NCI-H146 treated with DMSO at 0.1 percent for 48 hours (cell line): ENCODE measurements at regions not wholly inside any gene's neighbourhood (a gene's known extent, or its start where the extent isn't known, plus 50 kb on each side); places are given as distances from the start of the nearest gene placed in this dataset.

Experiments
- DNase-seq: peaks from one replicate; lab custom pipeline; 2025; ENCODE audit not compliant: unreplicated experiment; lab: John Stamatoyannopoulos, UW

GRCh38 chr1:199716729-199717128 lies 310.8 kb upstream of the NR5A2 start:
- DNase-seq = no peak

- no peak for DNase-seq
Measured at GRCh38 chr1:199719156-199719842, 308.2 kb upstream of the NR5A2 start.

GRCh38 chr1:199720496-199720895 lies 307.0 kb upstream of the NR5A2 start:
- no peak for DNase-seq

DNA sequence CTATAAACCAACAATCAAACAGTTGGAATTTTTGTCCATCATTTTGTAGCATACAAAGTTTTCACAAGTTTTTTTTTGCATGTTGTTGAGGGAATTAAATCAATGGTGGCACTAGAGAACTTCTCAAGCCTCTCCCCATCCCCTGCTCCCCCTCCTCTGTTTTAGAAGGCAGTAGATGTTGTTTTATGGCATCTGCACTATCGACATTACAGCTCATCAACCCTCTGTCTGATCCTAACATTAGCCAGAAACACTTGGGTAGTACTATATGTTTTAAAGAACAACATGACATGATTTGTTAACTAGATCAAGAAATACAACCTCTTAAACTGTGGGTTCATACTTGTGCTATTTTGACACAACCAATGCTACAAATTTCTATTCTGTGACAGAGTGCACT lies 306.5 kb upstream of the NR5A2 start:
- no peak for DNase-seq

- no peak for DNase-seq
Measured at GRCh38 chr1:199723250-199723956, 304.1 kb upstream of the NR5A2 start.

DNA sequence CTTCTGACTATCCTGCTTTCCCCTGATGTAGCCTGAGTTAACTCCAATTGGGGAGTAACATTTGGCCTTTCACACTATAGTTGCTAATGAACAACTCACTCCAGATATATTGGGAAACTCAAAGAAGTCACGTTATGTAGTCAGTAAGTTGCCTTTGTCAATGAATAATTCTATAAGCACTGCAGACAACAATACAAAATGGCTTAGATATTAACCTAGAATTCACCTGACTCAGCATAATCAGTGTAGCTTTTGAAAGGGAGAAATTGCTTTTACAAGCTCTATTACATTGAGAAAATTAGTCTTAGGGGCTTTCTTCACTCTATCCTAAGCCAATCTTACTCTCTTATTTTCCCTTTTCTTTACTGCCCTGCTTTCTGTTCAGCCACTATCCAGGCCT lies 303.5 kb upstream of the NR5A2 start:
- no peak for DNase-seq

- DNase-seq = no peak
Measured at GRCh38 chr1:199725002-199725565, 302.4 kb upstream of the NR5A2 start.

DNA sequence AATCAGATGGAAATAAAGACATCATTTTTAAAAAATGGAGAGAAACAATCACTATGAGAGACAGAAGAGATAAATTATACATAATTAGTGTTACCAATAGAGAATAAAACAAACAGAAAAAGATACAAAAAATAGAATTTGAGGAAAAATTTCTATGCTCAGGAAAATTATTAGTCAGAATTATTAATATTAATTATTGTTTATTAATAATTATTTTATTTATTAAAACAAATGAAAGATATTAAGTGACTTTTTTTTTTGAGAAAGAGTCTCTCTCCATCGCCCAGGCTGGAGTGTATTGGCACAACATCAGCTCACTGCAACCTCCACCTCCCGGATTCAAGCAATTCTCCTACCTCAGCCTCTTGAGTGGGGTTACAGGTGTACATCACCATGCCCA lies 299.8 kb upstream of the NR5A2 start:
- DNase-seq = no peak

DNA sequence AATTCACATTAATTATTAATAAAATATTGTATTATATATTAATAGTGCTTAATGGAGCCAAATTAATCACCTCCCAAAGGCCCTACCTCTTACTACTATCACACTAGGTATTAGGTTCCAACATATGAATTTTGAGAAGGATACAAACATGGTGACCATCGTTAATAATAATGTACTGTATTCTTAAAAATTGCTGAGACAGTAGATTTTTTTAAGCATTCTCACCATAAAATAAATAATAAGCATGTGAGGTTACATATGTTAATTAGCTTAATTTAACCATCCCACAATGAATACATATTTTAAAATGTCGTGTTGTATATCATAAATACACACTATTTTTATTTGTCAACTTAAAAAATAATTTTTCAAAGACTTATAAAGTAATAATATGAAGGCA lies 299.2 kb upstream of the NR5A2 start:
- no peak for DNase-seq

DNA sequence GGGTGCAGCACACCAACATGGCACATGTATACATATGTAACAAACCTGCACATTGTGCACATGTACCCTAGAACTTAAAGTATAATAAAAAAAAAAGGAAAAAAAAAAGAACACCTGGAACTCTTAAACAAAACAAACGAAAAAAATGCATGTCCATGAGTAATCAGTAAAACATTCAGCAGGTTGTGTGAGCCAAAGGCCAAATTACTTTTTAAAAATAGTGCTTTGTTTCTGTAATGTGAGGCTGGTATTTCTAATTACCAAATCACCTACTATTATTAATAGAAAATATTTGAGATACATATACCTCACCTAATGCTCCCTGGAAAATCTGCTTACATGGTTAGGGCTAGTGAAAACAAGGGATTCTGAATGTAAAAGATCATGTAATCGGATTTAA lies 294.4 kb upstream of the NR5A2 start:
- DNase-seq = no peak

- DNase-seq = no peak
Measured at GRCh38 chr1:199734186-199734585, 293.3 kb upstream of the NR5A2 start.

- no peak for DNase-seq
Measured at GRCh38 chr1:199735660-199736059, 291.9 kb upstream of the NR5A2 start.

DNA sequence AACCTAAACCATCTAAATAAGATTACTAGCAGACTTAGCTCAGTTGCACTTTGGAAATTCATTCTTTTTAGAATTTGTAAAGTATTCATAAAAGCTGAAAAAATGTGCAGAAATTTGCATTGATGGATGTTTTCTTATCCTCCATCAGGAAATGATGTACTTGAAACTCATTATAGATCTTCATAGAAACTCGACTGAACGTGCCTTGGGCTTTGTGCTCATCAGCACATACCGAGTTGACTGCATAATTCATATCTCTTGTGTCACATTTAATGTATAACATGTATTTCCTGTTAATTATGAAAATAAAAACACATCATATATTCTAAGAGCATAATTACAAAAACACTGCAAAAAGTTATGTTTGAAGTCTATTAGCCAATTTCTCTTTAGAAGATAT lies 290.9 kb upstream of the NR5A2 start:
- DNase-seq = no peak

- no peak for DNase-seq
Measured at GRCh38 chr1:199741586-199741985, 285.9 kb upstream of the NR5A2 start.

GRCh38 chr1:199742547-199742946 lies 285.0 kb upstream of the NR5A2 start:
- DNase-seq = no peak

DNA sequence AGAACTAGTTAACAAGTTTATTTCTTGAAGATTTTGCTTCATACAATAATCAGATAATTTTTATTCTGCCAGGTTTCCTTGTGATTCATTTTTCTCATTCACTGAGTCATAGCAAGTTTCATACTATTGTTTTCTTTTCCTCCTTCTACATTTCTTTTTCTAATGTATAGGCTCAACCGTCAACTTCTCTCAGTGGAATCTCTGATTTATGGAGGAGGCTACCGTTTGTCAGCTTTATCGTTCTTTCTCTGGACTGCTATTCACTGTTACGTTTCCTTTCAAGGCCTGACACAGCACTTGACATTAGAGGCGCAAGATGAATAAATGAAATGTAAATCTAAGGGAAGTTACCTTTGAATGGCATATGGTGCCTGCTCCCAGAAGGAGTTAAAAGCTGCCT lies 284.3 kb upstream of the NR5A2 start:
- DNase-seq = no peak

DNA sequence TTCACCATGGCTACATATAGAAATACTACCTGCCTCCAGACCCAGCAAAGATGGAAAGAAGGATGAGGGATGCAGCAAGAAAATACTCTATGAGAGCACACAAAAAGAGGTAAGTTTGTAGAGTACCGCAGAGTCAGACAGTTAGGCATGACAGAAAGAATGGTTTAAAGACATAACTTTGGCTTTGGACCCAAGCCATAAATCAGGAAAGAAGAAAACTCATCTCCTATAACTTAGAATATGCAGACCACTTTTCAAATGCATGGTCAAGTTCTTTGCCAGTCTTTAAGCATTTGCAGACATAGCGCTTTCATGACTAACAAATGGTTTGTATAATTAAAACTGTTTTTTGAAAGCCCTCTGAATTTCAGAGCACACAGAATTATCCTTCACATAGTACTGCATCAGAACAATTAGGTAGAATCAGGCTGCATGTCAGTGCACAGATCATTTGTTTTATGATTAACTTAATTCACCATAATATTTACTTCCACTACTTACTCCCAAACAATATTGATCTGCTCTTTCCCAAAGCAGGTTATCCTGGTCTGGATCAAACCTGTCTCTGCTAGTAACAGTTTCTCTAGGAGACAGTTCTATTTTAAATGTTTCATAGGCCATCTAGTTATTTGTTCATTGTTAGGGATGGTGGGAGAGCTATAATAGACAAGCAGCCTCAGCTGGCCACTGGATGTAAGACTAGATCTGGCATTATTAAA lies 280.7 kb upstream of the NR5A2 start:
- no peak for DNase-seq

- DNase-seq = no peak
Measured at GRCh38 chr1:199747984-199748383, 279.5 kb upstream of the NR5A2 start.

DNA sequence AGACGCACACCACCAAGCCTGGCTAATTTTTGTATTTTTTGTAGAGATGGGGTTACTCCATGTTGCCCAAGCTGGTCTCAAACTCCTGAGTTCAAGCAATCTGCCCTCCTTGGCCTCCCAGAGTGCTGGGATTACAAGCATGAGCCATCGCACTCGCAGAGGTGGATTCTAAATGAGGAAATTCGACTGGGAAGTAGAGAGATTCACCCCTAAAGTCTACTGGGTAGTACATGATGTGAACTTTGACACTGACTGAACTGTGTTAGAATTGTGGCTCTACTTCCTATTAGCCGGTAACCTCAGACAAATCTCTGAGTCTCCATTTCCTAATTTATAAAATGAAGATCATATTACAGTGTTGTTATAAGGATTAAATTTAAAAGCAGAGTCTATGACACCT lies 276.0 kb upstream of the NR5A2 start:
- DNase-seq = no peak

- DNase-seq = no peak
Measured at GRCh38 chr1:199751962-199752687, 275.4 kb upstream of the NR5A2 start.

DNA sequence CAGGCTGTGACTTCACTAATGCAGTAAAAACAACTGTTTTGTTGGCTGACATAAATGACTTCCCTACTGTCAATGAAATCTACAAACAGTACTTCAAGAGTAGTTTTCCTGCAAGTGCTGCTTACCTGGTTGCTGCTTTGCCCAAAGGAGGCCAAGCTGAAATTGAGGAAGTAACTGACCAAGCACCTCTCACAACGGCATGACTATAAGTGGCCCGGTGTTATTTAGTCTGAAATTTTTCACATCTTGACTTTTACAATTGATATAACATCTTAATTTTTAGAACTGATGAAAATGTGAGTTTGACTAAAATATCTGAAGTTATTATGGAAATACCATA lies 274.9 kb upstream of the NR5A2 start:
- DNase-seq = no peak
